H9 (cell line): ENCODE measurements at regions not wholly inside any gene's neighbourhood (a gene's known extent, or its start where the extent isn't known, plus 50 kb on each side); places are given as distances from the start of the nearest gene placed in this dataset.

Experiments
- DNase-seq: peaks from one replicate; pipeline ENCODE4 v3.0.0-alpha.2; 2017
- H2AFZ ChIP-seq: one replicate; pipeline ENCODE4 v1.6.1; 2013; ENCODE audit warnings: mild to moderate bottlenecking, low read length, control low read depth, moderate library complexity
- H2AK5ac ChIP-seq: 2 replicates; pipeline ENCODE4 v1.6.1; 2013; ENCODE audit warnings: low read length, control low read depth, mixed read lengths; ENCODE audit not compliant: insufficient read length
- H2BK120ac ChIP-seq: one replicate; pipeline ENCODE4 v1.6.1; 2013; ENCODE audit warnings: low read depth, mild to moderate bottlenecking, low read length, control low read depth, inconsistent platforms; ENCODE audit not compliant: poor library complexity, severe bottlenecking
- H2BK12ac ChIP-seq: 2 replicates; pipeline ENCODE4 v1.6.1; 2013; ENCODE audit warnings: low read length, control low read depth, mixed read lengths, low read depth; ENCODE audit not compliant: insufficient read length
- H2BK15ac ChIP-seq: 2 replicates; pipeline ENCODE4 v1.6.1; 2013; ENCODE audit warnings: low read depth, low read length, control low read depth
- H2BK20ac ChIP-seq: one replicate; pipeline ENCODE4 v1.6.1; 2013; ENCODE audit warnings: low read depth, mild to moderate bottlenecking, low read length, control low read depth, inconsistent platforms; ENCODE audit not compliant: poor library complexity, severe bottlenecking
- H2BK5ac ChIP-seq: 2 replicates; pipeline ENCODE4 v1.6.1; 2013; ENCODE audit warnings: low read length, control low read depth, mixed read lengths; ENCODE audit not compliant: insufficient read length
- H3K14ac ChIP-seq: 2 replicates; pipeline ENCODE4 v1.6.1; 2013; ENCODE audit warnings: low read length, control low read depth; ENCODE audit not compliant: insufficient read depth
- H3K18ac ChIP-seq: 2 replicates; pipeline ENCODE4 v1.6.1; 2013; ENCODE audit warnings: low read depth, mild to moderate bottlenecking, mixed read lengths, low read length, control low read depth; ENCODE audit not compliant: insufficient read length
- H3K23ac ChIP-seq: 2 replicates; pipeline ENCODE4 v1.6.1; 2013; ENCODE audit warnings: low read length, control low read depth, mixed read lengths, low read depth; ENCODE audit not compliant: insufficient read length
- H3K23me2 ChIP-seq: 2 replicates; pipeline ENCODE4 v1.6.1; 2013; ENCODE audit warnings: low read depth, mild to moderate bottlenecking, mixed read lengths, low read length, control low read depth; ENCODE audit not compliant: insufficient read length, poor library complexity, severe bottlenecking
- H3K27ac ChIP-seq: 2 replicates; pipeline ENCODE4 v1.5.1; 2013; ENCODE audit warnings: low read length, control low read depth, mixed read lengths, low read depth; ENCODE audit not compliant: insufficient read length
- H3K27me3 ChIP-seq: 2 replicates; pipeline ENCODE4 v1.6.1; 2013; ENCODE audit warnings: low read length, control low read depth, inconsistent platforms; ENCODE audit not compliant: insufficient read depth
- H3K4ac ChIP-seq: 2 replicates; pipeline ENCODE4 v1.6.1; 2013; ENCODE audit warnings: low read depth, mild to moderate bottlenecking, control low read depth, inconsistent platforms, low read length, moderate library complexity
- H3K4me1 ChIP-seq: 2 replicates; pipeline ENCODE4 v1.6.1; 2013; ENCODE audit warnings: low read length, control low read depth, inconsistent platforms; ENCODE audit not compliant: insufficient read depth
- H3K4me2 ChIP-seq: 2 replicates; pipeline ENCODE4 v1.6.1; 2013; ENCODE audit warnings: low read length, control low read depth, mixed read lengths; ENCODE audit not compliant: insufficient read length, insufficient read depth
- H3K56ac ChIP-seq: 2 replicates; pipeline ENCODE4 v1.6.1; 2013; ENCODE audit warnings: low read depth, mild to moderate bottlenecking, mixed read lengths, low read length, control low read depth; ENCODE audit not compliant: insufficient read length
- H3K79me1 ChIP-seq: 2 replicates; pipeline ENCODE4 v1.6.1; 2013; ENCODE audit warnings: low read depth, mild to moderate bottlenecking, moderate library complexity, low read length, control low read depth, inconsistent platforms; ENCODE audit not compliant: insufficient read depth, poor library complexity, severe bottlenecking
- H3K79me2 ChIP-seq: 2 replicates; pipeline ENCODE4 v1.6.1; 2013; ENCODE audit warnings: low read length, control low read depth, inconsistent platforms; ENCODE audit not compliant: insufficient read depth
- H3K9ac ChIP-seq: 2 replicates; pipeline ENCODE4 v1.6.1; 2013; ENCODE audit warnings: low read length, control low read depth, mixed read lengths; ENCODE audit not compliant: insufficient read length; ENCODE audit errors: extremely low read depth
- H3K9me3 ChIP-seq: one replicate; pipeline ENCODE4 v1.6.1; 2013; ENCODE audit warnings: low read depth, low read length, inconsistent platforms; ENCODE audit not compliant: control insufficient read depth
- H3T11ph ChIP-seq: one replicate; pipeline ENCODE4 v1.6.1; 2013; ENCODE audit warnings: mild to moderate bottlenecking, low read length, control low read depth, inconsistent platforms
- H4K20me1 ChIP-seq: one replicate; pipeline ENCODE4 v1.6.1; 2013; ENCODE audit not compliant: control insufficient read depth, insufficient read length, insufficient read depth
- H4K5ac ChIP-seq: 2 replicates; pipeline ENCODE4 v1.6.1; 2013; ENCODE audit warnings: low read depth, mild to moderate bottlenecking, mixed read lengths, low read length, control low read depth; ENCODE audit not compliant: insufficient read length
- H4K8ac ChIP-seq: replicated peaks from 2 replicates; pipeline ENCODE4 v1.6.1; 2013; ENCODE audit warnings: low read length, control low read depth, mixed read lengths, low read depth; ENCODE audit not compliant: insufficient read length
- H4K91ac ChIP-seq: 2 replicates; pipeline ENCODE4 v1.6.1; 2013; ENCODE audit warnings: low read depth, mild to moderate bottlenecking, moderate library complexity, mixed read lengths, low read length, control low read depth; ENCODE audit not compliant: insufficient read length
- H3K27ac Mint-ChIP-seq, 3 experiments: 2 replicates in 2 of 3; 3 replicates in 1 of 3; pipeline ENCODE4 v1.8.0; 2020 to 2021; ENCODE audit warnings: mixed read lengths in 3 of 3, mild to moderate bottlenecking in 1 of 3, moderate library complexity in 1 of 3
- H3K27me3 Mint-ChIP-seq: 2 replicates; pipeline ENCODE4 v1.8.0; 2021; ENCODE audit warnings: low read depth, mild to moderate bottlenecking, moderate library complexity, mixed read lengths
- H3K36me3 Mint-ChIP-seq, 3 experiments: 2 replicates in 2 of 3; 3 replicates in 1 of 3; pipeline ENCODE4 v1.8.0; 2020 to 2021; ENCODE audit warnings: low read depth in 3 of 3, mixed read lengths in 3 of 3; ENCODE audit not compliant: insufficient read depth in 1 of 3
- H3K4me1 Mint-ChIP-seq, 2 experiments: 2 replicates each; pipeline ENCODE4 v1.8.0; 2020; ENCODE audit warnings: mixed read lengths in 2 of 2
- H3K4me3 Mint-ChIP-seq, 2 experiments: 2 replicates in 1 of 2; 3 replicates in 1 of 2; pipeline ENCODE4 v1.8.0; 2020 to 2021; ENCODE audit warnings: mild to moderate bottlenecking in 2 of 2, mixed read lengths in 2 of 2, moderate library complexity in 1 of 2
- H3K9me3 Mint-ChIP-seq, 2 experiments: 2 replicates in 1 of 2; 3 replicates in 1 of 2; pipeline ENCODE4 v1.8.0; 2020; ENCODE audit warnings: mild to moderate bottlenecking in 2 of 2, mixed read lengths in 2 of 2, moderate library complexity in 1 of 2
- CTCF ChIP-seq: fragments of 200-600 bp; sonication (generic); conservative IDR thresholded peaks from 3 replicates; pipeline ENCODE4 v1.8.0; 2021; ENCODE audit warnings: antibody characterized with exemption, mild to moderate bottlenecking
- WGBS: extraction: QIAGEN DNeasy Blood & Tissue Kit; methylation state at CpG from one replicate; pipeline ENCODE4 v1.1.7; 2013; ENCODE audit warnings: missing lambda C conversion rate, low lambda C conversion rate, mixed read lengths; ENCODE audit not compliant: insufficient read length; ENCODE audit errors: extremely low coverage; 5-methylcytosine and 5-hydroxymethylcytosine counted together

GRCh38 chr16:86961171-86961601 is 356.0 kb downstream of the C16orf95 start:
- Histone ChIP-seq H3K4ac (no peak overlapping the region), H3K23ac (no peak overlapping the region), H3K9ac (no peak overlapping the region), H3K4me1 (no peaks in the 10 kb centered on the region), H3K27me3 (no peaks in the 10 kb centered on the region), H2BK5ac (no peak overlapping the region), H2BK20ac (no peak overlapping the region), H3K56ac (no peak overlapping the region), H2BK15ac (no peak overlapping the region), H3K14ac (no peak overlapping the region), H4K20me1 (no peaks in the 10 kb centered on the region), H3K4me2 (no peak overlapping the region), H2AK5ac (no peak overlapping the region), H2BK120ac (no peak overlapping the region), H2BK12ac (no peak overlapping the region), H3T11ph (no peak overlapping the region), H3K79me1 (no peaks in the 10 kb centered on the region), H3K27ac (no peak overlapping the region), H4K91ac (no peak overlapping the region), H4K8ac (no peak overlapping the region), H3K79me2 (no peaks in the 10 kb centered on the region), H2AFZ (no peak overlapping the region), H3K23me2 (no peaks in the 10 kb centered on the region), H4K5ac (no peak overlapping the region), H3K18ac (no peak overlapping the region), H3K9me3 (no peaks in the 10 kb centered on the region)
- no peak for DNase-seq
- Mint-ChIP-seq H3K9me3 (no peaks in the 10 kb centered on the region; a peak in 1 of 5 replicates), H3K36me3 (no peaks in the 10 kb centered on the region), H3K27ac (no peak overlapping the region), H3K4me3 (no peak overlapping the region; a peak in 1 of 5 replicates), H3K4me1 (peaks cover 0 to 6% of the 10 kb centered on the region in 2 experiments; a peak in 2 of 4 replicates), H3K27me3 (peaks cover 7% of the 10 kb centered on the region; the same call in 1 of the 2 replicates)
- no peak for TF ChIP-seq CTCF
- WGBS = no CpG with 5 or more reads among the region's 17 CpGs
